ENCODE measurements at regions not wholly inside any gene's neighbourhood (a gene's known extent, or its start where the extent isn't known, plus 50 kb on each side); places are given as distances from the start of the nearest gene placed in this dataset.
"Not testable (repeated sequence)": the region's sequence is repeated elsewhere in the genome, so short reads cannot be mapped to it uniquely, and the experiment has no call there.

DNA sequence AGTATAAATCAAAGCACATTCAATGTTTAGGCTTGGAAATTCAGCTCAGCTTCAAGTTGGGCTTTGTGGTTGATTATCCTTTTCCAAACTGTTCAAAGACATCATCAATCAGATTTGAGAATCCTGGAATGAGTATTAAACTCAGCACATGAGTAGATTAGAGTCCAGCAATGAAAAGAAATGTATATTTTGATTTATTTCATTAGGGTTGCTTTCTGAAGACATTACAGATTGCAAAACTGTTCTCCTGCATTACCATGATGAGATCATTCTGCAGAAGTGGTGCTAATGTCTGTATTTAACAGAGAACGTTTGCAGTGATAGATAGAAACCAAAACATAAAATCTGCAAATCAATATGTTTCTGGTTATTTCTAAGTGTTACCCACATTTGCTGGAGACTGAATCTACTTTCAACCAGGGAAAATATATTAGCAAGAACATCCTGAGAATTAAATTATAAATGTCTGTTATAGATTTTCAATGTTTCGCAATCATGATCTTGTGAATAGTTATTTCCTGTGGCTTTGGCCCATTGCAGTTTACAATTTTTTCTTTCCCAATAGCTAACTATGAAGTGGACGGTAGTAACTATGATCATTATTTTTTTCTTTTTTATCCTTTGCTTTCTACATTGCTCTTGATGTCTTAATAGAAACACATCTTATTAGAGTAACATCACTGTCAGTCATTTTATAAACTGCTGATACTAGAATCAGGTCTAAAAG lies 1125.7 kb upstream of the GOT2 start:
- H3K27ac ChIP-seq (ENCODE audit: low read depth, low read length), result no peak overlapping the region
- no peaks in the 10 kb centered on the region for H3K4me1 Mint-ChIP-seq
- peaks cover 0 to 5% of the 10 kb centered on the region in 2 donors for H3K9me3 ChIP-seq (ENCODE audit: control insufficient read depth in 1 of 2, low read length in 2 of 2)
- no peaks in the 10 kb centered on the region for H3K27me3 Mint-ChIP-seq
- no peaks in the 10 kb centered on the region for H3K27me3 ChIP-seq (ENCODE audit: insufficient read depth, low read length)
- no peak overlapping the region for H3K4me3 ChIP-seq (ENCODE audit: low read length in 2 of 2)
- POLR2A ChIA-PET (ENCODE audit: partially characterized antibody), result no interaction called here
- no peak overlapping the region for H3K4me3 Mint-ChIP-seq
- intact Hi-C loops (cut with micrococcal nuclease), result no loop called here
- no peaks in the 10 kb centered on the region for H3K36me3 Mint-ChIP-seq
- H3K9me3 Mint-ChIP-seq, result peaks cover 4 to 28% (median 12%) of the 10 kb centered on the region in 8 donors
- H3K36me3 ChIP-seq (ENCODE audit: insufficient read depth, low read length), result no peaks in the 10 kb centered on the region
- no peak overlapping the region for H3K27ac Mint-ChIP-seq
- no peak for DNase-seq
- CTCF ChIA-PET (ENCODE audit: partially characterized antibody), result no interaction called here
- no peaks in the 10 kb centered on the region for H3K4me1 ChIP-seq (ENCODE audit: insufficient read depth, low read length)

DNA sequence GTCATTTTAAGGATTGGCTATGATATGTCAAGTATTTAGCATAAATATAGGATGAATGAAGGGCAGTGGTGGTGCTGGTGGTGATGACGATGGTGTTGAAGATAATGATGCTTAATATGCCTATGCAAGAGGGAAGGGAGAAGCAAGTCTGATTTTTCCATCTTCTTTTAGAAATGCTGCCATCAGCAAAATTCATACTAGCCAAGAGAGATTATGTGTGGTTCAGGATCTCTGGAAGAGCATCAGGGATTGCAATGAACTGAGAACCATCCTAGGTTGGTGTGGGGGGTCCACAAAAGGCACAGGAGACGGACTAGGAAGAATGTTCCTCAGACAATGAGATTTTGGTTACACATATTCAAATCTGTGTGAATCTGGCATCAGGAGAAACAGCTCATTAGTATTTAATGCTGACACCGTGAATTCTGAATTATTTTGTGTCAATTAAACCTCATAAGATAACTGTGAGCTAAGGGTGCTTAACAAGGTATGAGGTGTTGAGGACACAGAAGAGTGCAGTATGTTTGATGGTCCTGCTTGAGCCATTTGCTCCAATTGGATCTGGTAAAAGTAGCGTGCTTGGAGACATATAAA lies 1120.8 kb upstream of the GOT2 start:
- H3K4me1 ChIP-seq (ENCODE audit: insufficient read depth, low read length), result no peaks in the 10 kb centered on the region
- no peak for DNase-seq
- no peak overlapping the region for H3K27ac Mint-ChIP-seq
- H3K9me3 Mint-ChIP-seq, result peaks cover 3 to 37% (median 22%) of the 10 kb centered on the region in 8 donors
- H3K4me1 Mint-ChIP-seq, result no peaks in the 10 kb centered on the region
- H3K36me3 ChIP-seq (ENCODE audit: insufficient read depth, low read length), result no peaks in the 10 kb centered on the region
- no peaks in the 10 kb centered on the region for H3K27me3 Mint-ChIP-seq
- H3K27ac ChIP-seq (ENCODE audit: low read depth, low read length), result no peak overlapping the region
- H3K36me3 Mint-ChIP-seq, result no peaks in the 10 kb centered on the region
- H3K4me3 ChIP-seq (ENCODE audit: low read length in 2 of 2), result no peak overlapping the region
- CTCF ChIA-PET (ENCODE audit: partially characterized antibody), result no interaction called here
- H3K27me3 ChIP-seq (ENCODE audit: insufficient read depth, low read length), result no peaks in the 10 kb centered on the region
- POLR2A ChIA-PET (ENCODE audit: partially characterized antibody), result no interaction called here
- intact Hi-C loops (cut with micrococcal nuclease), result no loop called here
- H3K9me3 ChIP-seq (ENCODE audit: control insufficient read depth in 1 of 2, low read length in 2 of 2), result no peaks in the 10 kb centered on the region
- H3K4me3 Mint-ChIP-seq, result no peak overlapping the region

DNA sequence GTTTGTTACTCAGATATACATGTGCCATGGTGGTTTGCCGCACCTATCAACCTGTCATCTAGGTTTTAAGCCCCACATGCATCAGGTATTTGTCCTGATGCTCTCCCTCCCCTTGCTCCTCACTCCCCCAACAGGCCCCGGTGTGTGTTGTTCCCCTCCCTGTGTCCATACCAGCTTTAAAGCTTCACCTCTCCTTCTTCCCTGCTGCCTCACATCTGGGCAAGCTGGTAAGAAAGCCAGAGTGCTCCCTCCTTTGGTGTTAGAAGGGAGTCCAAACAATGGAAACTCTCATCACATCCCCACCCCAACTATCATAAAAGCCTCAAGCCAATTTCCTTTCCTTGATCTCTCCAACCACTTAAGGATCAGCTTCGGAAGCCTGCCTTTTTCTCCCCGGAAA lies 1115.6 kb upstream of the GOT2 start:
- Histone ChIP-seq H3K27me3 (ENCODE audit: insufficient read depth, low read length) (no peaks in the 10 kb centered on the region), H3K4me3 (ENCODE audit: low read length in 2 of 2) (no peak overlapping the region), H3K27ac (ENCODE audit: low read depth, low read length) (no peak overlapping the region), H3K9me3 (ENCODE audit: control insufficient read depth in 1 of 2, low read length in 2 of 2) (no peaks in the 10 kb centered on the region), H3K4me1 (ENCODE audit: insufficient read depth, low read length) (no peaks in the 10 kb centered on the region), H3K36me3 (ENCODE audit: insufficient read depth, low read length) (no peaks in the 10 kb centered on the region)
- DNase-seq, result no peak
- H3K9me3 Mint-ChIP-seq, result peaks cover 3 to 42% (median 23%) of the 10 kb centered on the region in 8 donors
- no peaks in the 10 kb centered on the region for H3K27me3 Mint-ChIP-seq
- intact Hi-C loops (cut with micrococcal nuclease), result no loop called here
- H3K4me1 Mint-ChIP-seq, result no peaks in the 10 kb centered on the region
- ChIA-PET CTCF (ENCODE audit: partially characterized antibody) (no interaction called here), POLR2A (ENCODE audit: partially characterized antibody) (no interaction called here)
- no peaks in the 10 kb centered on the region for H3K36me3 Mint-ChIP-seq
- H3K27ac Mint-ChIP-seq, result no peak overlapping the region
- no peak overlapping the region for H3K4me3 Mint-ChIP-seq

DNA sequence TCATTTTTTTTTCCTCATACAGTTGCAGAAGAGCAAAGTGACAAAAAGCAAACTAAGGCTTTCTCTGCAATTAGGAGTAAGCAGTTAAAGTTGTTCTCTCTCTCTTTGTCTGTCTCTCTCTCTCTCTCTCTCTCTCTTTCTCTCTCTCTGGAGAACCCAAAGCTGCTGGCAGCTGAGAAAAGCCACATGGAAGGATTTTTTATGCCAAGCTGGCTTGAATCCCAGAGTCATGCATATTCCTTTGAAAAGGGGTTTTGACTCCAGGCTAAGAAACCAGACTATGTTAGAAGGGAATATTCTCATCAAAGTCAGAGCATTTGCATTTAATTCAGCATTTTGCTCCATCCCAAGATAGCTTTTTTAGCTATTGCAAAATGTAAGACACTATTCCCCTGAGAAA lies 1114.2 kb upstream of the GOT2 start:
- no peak overlapping the region for H3K4me3 Mint-ChIP-seq
- intact Hi-C loops (cut with micrococcal nuclease), result no loop called here
- no peaks in the 10 kb centered on the region for H3K36me3 ChIP-seq (ENCODE audit: insufficient read depth, low read length)
- H3K27me3 Mint-ChIP-seq, result no peaks in the 10 kb centered on the region
- H3K27ac Mint-ChIP-seq, result no peak overlapping the region
- DNase-seq, result no peak
- H3K27me3 ChIP-seq (ENCODE audit: insufficient read depth, low read length), result no peaks in the 10 kb centered on the region
- H3K4me3 ChIP-seq (ENCODE audit: low read length in 2 of 2), result no peak overlapping the region
- H3K4me1 Mint-ChIP-seq, result no peaks in the 10 kb centered on the region
- ChIA-PET CTCF (ENCODE audit: partially characterized antibody) (no interaction called here), POLR2A (ENCODE audit: partially characterized antibody) (no interaction called here)
- H3K27ac ChIP-seq (ENCODE audit: low read depth, low read length), result no peak overlapping the region
- H3K9me3 Mint-ChIP-seq, result peaks cover 3 to 38% (median 28%) of the 10 kb centered on the region in 8 donors
- no peaks in the 10 kb centered on the region for H3K4me1 ChIP-seq (ENCODE audit: insufficient read depth, low read length)
- no peaks in the 10 kb centered on the region for H3K9me3 ChIP-seq (ENCODE audit: control insufficient read depth in 1 of 2, low read length in 2 of 2)
- H3K36me3 Mint-ChIP-seq, result no peaks in the 10 kb centered on the region

DNA sequence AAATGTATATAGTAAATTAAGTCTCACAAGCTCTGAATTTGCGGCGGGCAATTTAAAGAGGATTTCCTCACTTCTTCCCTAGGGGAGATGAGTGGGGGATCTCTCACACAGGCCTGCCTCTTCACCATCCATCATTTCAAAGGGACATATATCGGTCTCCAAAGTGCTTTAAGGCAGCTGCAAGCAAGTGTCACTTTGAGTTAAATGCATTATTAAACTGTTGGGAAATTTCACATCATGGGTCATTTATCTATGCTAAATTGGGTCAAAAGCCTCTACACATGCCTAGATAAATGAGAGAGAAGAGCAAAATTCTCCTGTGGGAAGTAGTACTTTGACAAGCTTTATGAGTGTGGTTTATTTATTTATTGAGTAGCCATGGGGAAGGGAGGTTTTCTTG lies 1106.1 kb upstream of the GOT2 start:
- Histone ChIP-seq H3K27me3 (ENCODE audit: insufficient read depth, low read length) (no peaks in the 10 kb centered on the region), H3K36me3 (ENCODE audit: insufficient read depth, low read length) (no peaks in the 10 kb centered on the region), H3K27ac (ENCODE audit: low read depth, low read length) (no peak overlapping the region), H3K4me3 (ENCODE audit: low read length in 2 of 2) (no peak overlapping the region), H3K9me3 (ENCODE audit: control insufficient read depth in 1 of 2, low read length in 2 of 2) (no peaks in the 10 kb centered on the region), H3K4me1 (ENCODE audit: insufficient read depth, low read length) (no peaks in the 10 kb centered on the region)
- CTCF ChIA-PET (ENCODE audit: partially characterized antibody), result no interaction called here
- Mint-ChIP-seq H3K27me3 (no peaks in the 10 kb centered on the region), H3K27ac (no peak overlapping the region), H3K4me1 (no peaks in the 10 kb centered on the region), H3K36me3 (no peaks in the 10 kb centered on the region), H3K9me3 (peaks cover 9 to 47% (median 23%) of the 10 kb centered on the region in 8 donors), H3K4me3 (no peak overlapping the region)
- intact Hi-C loops (cut with micrococcal nuclease), result no loop called here
- DNase-seq, result no peak
- POLR2A ChIA-PET (ENCODE audit: partially characterized antibody), result no interaction called here

DNA sequence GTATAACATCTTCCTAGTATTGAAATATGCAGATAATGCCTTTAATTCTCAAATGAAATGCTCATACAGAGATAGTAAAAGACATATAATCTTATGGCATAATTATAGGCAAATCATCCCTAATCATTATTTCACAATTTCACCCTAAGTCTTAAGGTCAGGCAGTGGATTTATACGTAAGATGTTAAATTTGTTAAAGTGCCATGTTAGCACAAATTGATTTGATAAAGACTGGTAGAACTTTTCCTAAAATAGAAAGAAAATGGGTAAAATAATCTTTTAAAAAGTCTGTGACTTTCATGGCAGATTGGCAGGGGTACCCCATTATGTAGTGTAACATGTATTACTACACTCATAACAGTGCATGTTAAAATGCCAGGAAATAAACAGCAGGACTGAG lies 1092.7 kb upstream of the GOT2 start:
- POLR2A ChIA-PET (ENCODE audit: partially characterized antibody), result no interaction called here
- H3K4me1 ChIP-seq (ENCODE audit: insufficient read depth, low read length), result no peaks in the 10 kb centered on the region
- no peak for DNase-seq
- CTCF ChIA-PET (ENCODE audit: partially characterized antibody), result no interaction called here
- H3K36me3 ChIP-seq (ENCODE audit: insufficient read depth, low read length), result no peaks in the 10 kb centered on the region
- H3K36me3 Mint-ChIP-seq, result no peaks in the 10 kb centered on the region
- no peaks in the 10 kb centered on the region for H3K27me3 ChIP-seq (ENCODE audit: insufficient read depth, low read length)
- intact Hi-C loops (cut with micrococcal nuclease), result no loop called here
- H3K4me3 ChIP-seq (ENCODE audit: low read length in 2 of 2), result no peak overlapping the region
- H3K4me1 Mint-ChIP-seq, result no peaks in the 10 kb centered on the region
- H3K27ac Mint-ChIP-seq, result no peak overlapping the region
- peaks cover 0 to 18% (median 12%) of the 10 kb centered on the region in 8 donors for H3K9me3 Mint-ChIP-seq
- no peak overlapping the region for H3K4me3 Mint-ChIP-seq
- no peak overlapping the region for H3K27ac ChIP-seq (ENCODE audit: low read depth, low read length)
- H3K27me3 Mint-ChIP-seq, result no peaks in the 10 kb centered on the region
- peaks cover 0 to 4% of the 10 kb centered on the region in 2 donors for H3K9me3 ChIP-seq (ENCODE audit: control insufficient read depth in 1 of 2, low read length in 2 of 2)

DNA sequence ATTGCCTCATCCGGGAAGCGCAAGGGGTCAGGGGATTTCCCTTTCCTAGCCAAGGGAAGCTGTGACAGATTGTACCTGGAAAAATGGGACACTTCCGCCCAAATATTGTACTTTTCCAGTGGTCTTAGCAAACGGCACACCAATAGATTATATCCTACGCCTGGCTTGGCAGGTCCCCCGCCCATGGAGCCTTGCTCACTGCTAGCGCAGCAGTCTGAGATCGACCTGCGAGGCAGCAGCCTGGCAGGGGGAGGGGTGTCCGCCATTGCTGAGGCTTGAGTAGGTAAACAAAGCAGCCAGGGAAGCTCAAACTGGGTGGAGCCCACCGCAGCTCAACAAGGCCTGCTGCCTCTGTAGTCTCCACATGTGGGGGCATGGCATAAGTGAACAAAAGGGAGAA lies 1075.4 kb upstream of the GOT2 start:
- DNase-seq; H3K27ac Mint-ChIP-seq; intact Hi-C loops (cut with micrococcal nuclease); H3K27me3 Mint-ChIP-seq; POLR2A ChIA-PET (ENCODE audit: partially characterized antibody); H3K4me3 ChIP-seq (ENCODE audit: low read length in 2 of 2); H3K4me1 Mint-ChIP-seq; H3K9me3 ChIP-seq (ENCODE audit: control insufficient read depth in 1 of 2, low read length in 2 of 2); CTCF ChIA-PET (ENCODE audit: partially characterized antibody); H3K36me3 ChIP-seq (ENCODE audit: insufficient read depth, low read length); H3K36me3 Mint-ChIP-seq; H3K4me3 Mint-ChIP-seq; H3K27ac ChIP-seq (ENCODE audit: low read depth, low read length); H3K27me3 ChIP-seq (ENCODE audit: insufficient read depth, low read length); H3K4me1 ChIP-seq (ENCODE audit: insufficient read depth, low read length): not testable (repeated sequence)
- peaks cover 7 to 63% (median 37%) of the 10 kb centered on the region in 8 donors for H3K9me3 Mint-ChIP-seq

Measured in CD4-positive, alpha-beta memory T cell (primary cell).